Stimulated activated CD8-positive, alpha-beta memory T cell treated with anti-CD3 and anti-CD28 coated beads, Interleukin-2, amount 100 ng/mL, for 48 hours (primary cell): ENCODE measurements at regions not wholly inside any gene's neighbourhood (a gene's known extent, or its start where the extent isn't known, plus 50 kb on each side); places are given as distances from the start of the nearest gene placed in this dataset.
A peak's percentile ranks its signal among the peaks of the same experiment; 100 is the strongest.

Source experiments
- DNase-seq, 2 donors: peaks; one replicate each; pipeline ENCODE4 v3.0.0-alpha.2; 2020; ENCODE audit warnings: low read depth in 2 of 2

GRCh38 chr15:47196048-47196447, 521.3 kb upstream of the SEMA6D start:
- peak; percentile 3 to 18 for DNase-seq

DNA sequence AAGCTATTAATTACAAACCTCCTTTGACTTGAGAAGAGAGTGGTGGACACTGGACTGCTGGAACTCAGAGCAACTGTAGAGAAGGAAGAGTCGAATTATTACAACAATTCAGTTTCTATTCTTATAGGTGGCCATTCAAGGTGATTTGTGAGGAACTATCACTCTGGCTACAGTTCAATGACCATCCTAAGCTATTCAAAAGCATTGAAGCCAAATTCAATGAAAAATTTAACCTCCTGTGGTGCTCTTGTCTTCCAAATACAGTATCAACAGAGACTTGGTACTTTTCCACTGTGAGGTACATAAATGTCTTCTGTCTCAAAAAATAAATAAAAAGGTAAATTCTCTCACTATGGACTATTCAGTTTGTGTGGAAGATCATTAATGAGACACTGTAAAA, 513.3 kb upstream of the SEMA6D start:
- no peak for DNase-seq

GRCh38 chr15:47206358-47206978, 510.8 kb upstream of the SEMA6D start:
- DNase-seq = no peak

DNA sequence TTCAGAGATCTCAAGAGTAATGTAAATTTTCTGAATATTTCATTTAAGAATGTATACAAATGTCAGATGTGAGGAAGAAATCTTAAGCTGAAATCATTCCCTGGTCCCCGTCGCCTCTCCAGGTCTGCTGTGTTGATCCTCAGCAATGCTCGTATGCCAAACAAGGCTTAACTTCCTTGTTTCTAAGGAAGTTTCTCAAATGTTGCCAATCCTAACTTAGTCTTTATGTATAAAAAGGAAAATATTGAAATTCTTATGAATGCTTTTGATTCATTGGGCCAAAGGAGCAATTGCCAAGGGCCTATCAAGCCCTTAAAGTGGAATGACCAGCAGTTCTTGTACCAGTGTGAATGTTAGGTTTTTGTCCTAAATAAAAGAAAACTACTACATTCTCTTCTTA, 507.7 kb upstream of the SEMA6D start:
- DNase-seq = no peak

- DNase-seq = no peak
Observed at GRCh38 chr15:47212222-47213010, 504.9 kb upstream of the SEMA6D start.

DNA sequence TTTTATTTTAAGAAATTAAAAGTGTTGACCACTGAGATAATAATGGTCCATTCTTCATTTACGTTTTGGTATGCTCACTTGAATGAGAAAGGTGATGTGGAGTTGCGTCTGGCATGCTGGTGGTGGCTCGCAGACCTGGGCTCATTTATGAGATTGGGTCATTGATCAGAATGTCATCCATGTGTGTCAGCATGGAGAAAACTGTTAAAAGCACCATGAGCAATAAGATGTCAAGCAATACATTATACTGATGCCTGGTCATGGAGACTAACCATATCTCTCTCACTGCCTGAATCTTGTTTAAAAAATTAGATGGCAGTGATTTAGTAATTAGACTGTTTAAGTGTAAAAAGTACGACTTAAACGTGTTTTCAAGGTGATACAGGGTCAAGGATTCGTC, 503.4 kb upstream of the SEMA6D start:
- no peak for DNase-seq

- DNase-seq = no peak
Observed at GRCh38 chr15:47218295-47218694, 499.0 kb upstream of the SEMA6D start.

GRCh38 chr15:47244361-47244760, 472.9 kb upstream of the SEMA6D start:
- DNase-seq = no peak

DNA sequence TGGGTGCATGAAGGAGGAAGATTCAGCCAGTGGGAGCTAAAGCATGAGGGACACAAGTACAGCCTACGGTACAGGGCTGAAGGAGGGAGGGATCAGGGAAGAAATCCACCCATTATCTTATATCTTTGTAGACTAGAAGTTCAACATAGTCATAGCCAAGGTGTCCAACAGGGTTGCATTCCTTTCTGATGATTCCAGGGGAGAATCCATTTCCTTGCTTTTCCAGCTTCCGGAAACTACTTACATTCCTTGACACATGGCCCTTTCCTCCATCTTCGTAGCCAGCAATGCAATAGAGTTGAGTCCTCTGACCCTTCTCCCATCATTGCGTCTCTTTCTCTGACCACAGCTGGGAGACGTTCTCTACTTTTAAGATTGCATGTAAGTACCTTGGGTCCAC, 471.0 kb upstream of the SEMA6D start:
- no peak for DNase-seq

DNA sequence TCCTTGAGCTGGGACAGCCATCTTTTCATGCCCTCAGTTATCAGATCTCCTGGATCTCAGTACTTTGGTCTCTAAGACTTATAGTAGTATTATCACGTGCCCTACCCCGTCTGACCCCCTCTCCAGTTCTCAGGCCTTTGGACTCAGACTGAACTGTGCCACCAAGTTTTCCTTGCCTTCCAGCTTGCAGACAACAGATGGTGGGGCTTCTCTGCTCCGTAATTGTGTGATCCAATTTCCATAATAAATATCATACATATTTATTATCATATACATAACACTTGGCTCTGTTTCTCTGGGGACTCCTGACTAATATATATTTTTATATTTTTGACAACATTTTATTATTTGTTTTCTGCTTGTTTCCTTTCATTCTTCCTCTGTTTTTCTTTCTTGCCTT, 458.8 kb upstream of the SEMA6D start:
- DNase-seq = no peak

DNA sequence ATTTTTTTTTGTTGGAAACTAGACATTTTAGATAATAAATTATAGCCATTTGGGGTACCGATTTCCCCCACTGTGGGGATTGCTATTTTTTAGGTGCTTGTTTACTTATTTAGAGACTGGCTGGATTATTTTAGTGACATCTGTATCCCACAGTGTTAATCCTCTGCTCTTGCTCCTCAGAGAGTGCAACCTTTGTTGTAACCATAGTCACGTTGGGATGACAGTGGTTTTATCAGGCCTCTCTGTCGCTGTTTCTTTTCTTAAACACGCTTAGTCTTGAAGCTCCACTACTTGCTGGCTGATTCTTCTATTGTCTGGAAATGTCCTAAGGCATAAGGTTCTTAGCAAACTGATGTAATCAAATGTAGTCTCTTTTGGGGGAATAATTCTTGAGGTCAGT, 451.6 kb upstream of the SEMA6D start:
- no peak for DNase-seq

- no peak for DNase-seq
Observed at GRCh38 chr15:47266566-47266965, 450.7 kb upstream of the SEMA6D start.

DNA sequence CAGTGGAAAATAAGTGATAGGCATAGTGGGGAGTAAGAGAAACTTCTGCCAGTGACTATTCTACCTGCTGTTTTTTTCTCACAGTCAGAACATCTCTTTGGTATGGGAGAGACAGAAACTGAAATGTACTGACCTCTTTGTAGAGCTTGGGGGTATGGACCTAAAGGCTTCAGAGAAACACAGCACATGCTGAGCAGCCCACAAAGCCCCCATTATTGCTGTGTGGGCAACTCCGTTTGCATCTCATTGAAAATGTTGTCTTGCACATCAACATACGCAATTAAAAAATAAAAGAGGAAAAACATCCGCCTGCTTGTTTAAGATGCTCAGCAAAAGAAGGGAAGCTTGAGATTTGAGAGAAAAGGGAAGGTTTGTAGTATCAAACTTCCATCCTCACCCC, 443.4 kb upstream of the SEMA6D start:
- DNase-seq = no peak

- DNase-seq = no peak
Observed at GRCh38 chr15:47283246-47283645, 434.1 kb upstream of the SEMA6D start.

DNA sequence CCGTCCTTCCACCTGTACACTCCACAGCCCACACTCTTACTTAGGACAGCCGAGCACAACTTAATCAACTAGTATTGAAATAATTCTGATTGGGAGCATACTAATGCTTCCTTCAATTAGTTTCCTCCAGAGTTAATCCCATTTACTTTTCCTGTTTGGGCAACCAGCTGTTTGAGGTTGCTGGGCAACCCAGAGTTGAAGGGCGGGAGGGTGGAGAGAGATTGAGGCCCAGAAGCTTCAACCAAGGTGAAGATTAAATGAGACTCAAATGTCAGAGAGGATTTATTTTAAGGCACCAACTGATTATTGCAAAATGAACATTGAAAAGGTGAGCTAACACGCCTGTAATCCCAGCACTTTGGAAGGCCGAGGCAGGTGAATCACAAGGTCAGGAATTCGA, 428.5 kb upstream of the SEMA6D start:
- no peak for DNase-seq

GRCh38 chr15:47289656-47290055, 427.6 kb upstream of the SEMA6D start:
- DNase-seq = no peak

DNA sequence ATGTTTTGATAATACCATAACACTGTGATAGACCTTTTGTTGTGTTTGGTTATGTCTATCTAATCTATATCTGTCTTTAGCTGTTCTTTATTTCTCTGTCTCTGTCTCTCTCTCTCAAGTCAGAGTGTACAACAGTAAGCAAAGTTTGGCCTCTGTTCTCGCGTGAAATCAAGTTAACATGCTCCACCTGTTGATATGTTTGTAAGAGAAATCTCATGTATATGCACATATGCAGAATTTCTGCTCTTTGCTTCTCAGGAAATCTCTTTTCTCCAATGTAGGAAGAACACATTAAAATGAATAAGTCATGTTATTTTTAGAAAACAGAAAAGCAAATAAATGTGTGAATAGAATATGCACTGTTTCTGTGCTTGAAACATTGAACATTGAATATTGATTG, 425.5 kb upstream of the SEMA6D start:
- no peak for DNase-seq

DNA sequence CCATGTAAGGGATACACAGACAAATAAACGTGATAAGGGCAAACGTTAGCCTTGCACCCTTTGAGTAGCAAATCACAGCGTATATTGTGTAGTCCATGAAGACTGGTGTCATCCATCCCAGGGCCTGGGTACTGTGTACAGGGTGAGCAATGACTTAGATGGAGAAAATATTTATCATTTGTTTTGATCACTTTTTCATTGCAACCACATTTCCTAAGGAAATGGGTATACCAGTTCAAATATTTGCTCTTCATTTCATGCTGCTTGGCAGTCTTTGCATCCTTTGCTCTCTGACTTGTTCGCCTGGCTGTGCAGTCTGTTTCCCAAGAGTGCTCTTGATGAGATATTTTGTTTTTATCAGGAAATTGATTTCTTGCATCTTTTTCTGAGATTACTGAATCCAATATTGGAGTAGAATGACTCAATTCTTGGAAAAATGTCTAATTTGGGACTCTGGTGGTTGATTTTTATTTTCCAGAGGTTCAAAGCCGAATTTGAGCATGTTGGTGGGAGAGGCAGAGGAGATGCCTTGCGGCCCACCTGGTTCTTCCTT, 424.6 kb upstream of the SEMA6D start:
- no peak for DNase-seq

DNA sequence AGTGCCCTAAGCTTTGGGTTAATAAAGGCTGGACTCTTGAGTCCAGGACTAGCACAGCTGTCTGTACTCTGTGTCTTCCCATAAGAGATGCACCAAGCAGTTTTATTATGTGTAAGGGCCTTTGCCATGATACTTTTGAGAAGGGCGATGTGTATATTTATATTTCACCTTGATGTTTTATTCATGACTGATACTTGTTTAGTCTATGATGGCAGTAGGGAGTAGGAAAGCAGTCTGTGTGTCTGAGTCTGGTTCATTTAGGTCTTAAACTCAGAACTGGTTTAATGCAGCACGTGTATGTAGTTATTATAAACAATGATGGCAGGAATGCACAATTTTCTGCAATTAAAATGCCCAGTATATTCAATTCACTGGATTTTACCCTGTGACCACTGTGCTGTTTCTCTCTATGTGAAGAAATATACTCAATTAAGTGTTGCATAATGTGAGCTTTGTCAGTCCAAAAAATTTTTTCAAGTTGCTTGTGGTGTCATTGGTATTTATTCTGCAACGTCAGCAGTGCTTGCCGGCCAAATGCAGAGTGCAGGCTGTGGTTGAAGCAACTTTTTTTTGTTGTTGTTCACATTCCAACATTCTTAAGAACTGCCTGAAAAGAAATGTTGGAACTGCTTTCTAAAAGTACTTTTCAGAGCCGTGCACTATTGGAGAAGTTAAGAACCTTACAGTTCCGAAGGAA, 423.7 kb upstream of the SEMA6D start:
- no peak for DNase-seq

- DNase-seq = no peak
Observed at GRCh38 chr15:47294765-47295259, 422.5 kb upstream of the SEMA6D start.

DNA sequence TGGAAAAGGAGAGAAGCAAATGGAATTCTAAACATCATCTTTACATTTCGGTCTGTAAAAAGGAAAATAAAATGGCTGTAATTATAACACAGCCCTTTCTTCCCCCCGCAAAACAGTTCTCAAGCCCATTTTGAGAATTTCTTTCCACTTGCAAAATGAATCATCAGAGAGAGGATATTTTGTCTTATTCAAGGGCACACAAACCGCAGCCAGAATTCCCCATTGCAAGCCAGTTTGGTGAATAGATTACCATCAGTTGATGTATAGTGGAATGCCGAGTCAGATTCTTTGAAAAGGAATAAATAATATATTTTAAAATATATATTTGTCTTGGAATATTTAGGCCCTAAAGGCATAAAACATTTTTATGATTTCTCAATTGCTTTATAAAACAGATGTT, 420.4 kb upstream of the SEMA6D start:
- no peak for DNase-seq

DNA sequence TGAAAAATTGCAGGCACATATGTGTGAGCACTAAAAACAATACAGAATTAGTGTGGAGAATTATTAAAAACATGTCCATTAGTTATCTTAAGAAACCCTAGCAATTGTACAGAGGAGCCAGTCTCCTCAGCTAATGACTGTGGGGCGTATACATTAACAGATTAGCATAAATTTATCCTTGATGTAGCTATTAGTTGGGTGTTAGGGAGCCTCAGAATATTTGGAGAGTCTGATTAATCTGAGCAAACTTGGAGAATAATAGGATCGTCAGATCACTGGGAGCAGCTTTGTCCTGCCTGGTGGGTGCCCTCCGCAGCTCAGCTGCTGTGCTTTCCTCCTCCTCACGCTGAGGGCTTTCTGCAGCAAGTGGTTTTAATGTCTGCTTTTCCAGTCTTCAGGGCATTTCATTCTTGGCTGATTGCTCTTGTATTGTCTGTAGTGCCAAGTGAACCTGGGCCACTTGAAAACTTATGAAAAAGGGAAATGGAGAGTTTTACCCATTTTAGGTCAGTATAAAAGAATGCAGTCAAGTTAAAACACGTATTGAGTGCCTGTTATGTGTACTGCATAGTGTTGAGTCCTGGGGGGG, 417.4 kb upstream of the SEMA6D start:
- no peak for DNase-seq
